WERI-Rb-1 (cell line): ENCODE measurements at regions not wholly inside any gene's neighbourhood (a gene's known extent, or its start where the extent isn't known, plus 50 kb on each side); places are given as distances from the start of the nearest gene placed in this dataset.

Experiments used
- DNase-seq: peaks from one replicate; pipeline ENCODE4 v3.0.0-alpha.2; 2020
- H3K27ac ChIP-seq: fragments of 250-450 bp; sonication (Bioruptor Pico); 2 replicates; pipeline ENCODE4 v1.5.1; 2020; ENCODE audit warnings: mild to moderate bottlenecking, moderate library complexity
- H3K27me3 ChIP-seq: fragments of 250-450 bp; sonication (Bioruptor Pico); 2 replicates; pipeline ENCODE4 v1.5.1; 2021; ENCODE audit warnings: mild to moderate bottlenecking, low read depth, moderate library complexity; ENCODE audit not compliant: insufficient read depth, severe bottlenecking
- H3K36me3 ChIP-seq: fragments of 250-450 bp; sonication (Bioruptor Pico); 2 replicates; pipeline ENCODE4 v1.5.1; 2020; ENCODE audit warnings: mild to moderate bottlenecking, moderate library complexity
- H3K4me3 ChIP-seq: 2 replicates; pipeline ENCODE4 v1.5.1; 2011; ENCODE audit warnings: low read depth, mild to moderate bottlenecking, control low read depth, low read length
- H3K9me3 ChIP-seq: fragments of 250-450 bp; sonication (Bioruptor Pico); 2 replicates; pipeline ENCODE4 v1.5.1; 2021; ENCODE audit warnings: mild to moderate bottlenecking, moderate library complexity; ENCODE audit not compliant: severe bottlenecking
- CTCF ChIP-seq: IDR thresholded peaks from 2 replicates; pipeline ENCODE4 v1.5.1; 2011; ENCODE audit warnings: low read depth, mild to moderate bottlenecking, control low read depth, inconsistent platforms, low read length

- Histone ChIP-seq H3K27me3 (no peaks in the 10 kb centered on the region), H3K9me3 (no peaks in the 10 kb centered on the region), H3K4me3 (no peak overlapping the region), H3K27ac (no peak overlapping the region), H3K36me3 (no peaks in the 10 kb centered on the region)
- DNase-seq: no peak
- TF ChIP-seq CTCF: no peak
Observed at GRCh38 chr4:135274416-135274815, 1072.8 kb upstream of the PABPC4L start.

GRCh38 chr4:135269125-135269890 lies 1067.7 kb upstream of the PABPC4L start:
- Histone ChIP-seq H3K9me3 (no peaks in the 10 kb centered on the region), H3K27me3 (no peaks in the 10 kb centered on the region), H3K36me3 (no peaks in the 10 kb centered on the region), H3K27ac (no peak overlapping the region), H3K4me3 (no peak overlapping the region)
- no peak for TF ChIP-seq CTCF
- DNase-seq: no peak

GRCh38 chr4:135268369-135268768 lies 1066.8 kb upstream of the PABPC4L start:
- no peak for TF ChIP-seq CTCF
- H3K36me3 ChIP-seq: no peaks in the 10 kb centered on the region
- DNase-seq: no peak
- H3K27me3 ChIP-seq: no peaks in the 10 kb centered on the region
- no peaks in the 10 kb centered on the region for H3K9me3 ChIP-seq
- H3K4me3 ChIP-seq: no peak overlapping the region
- H3K27ac ChIP-seq: no peak overlapping the region

GRCh38 chr4:135267148-135267865 lies 1065.7 kb upstream of the PABPC4L start:
- Histone ChIP-seq H3K4me3 (peak overlapping the region; percentile 1; the same call in 1 of the 2 replicates), H3K27ac (peak overlapping the region; percentile 48), H3K36me3 (no peaks in the 10 kb centered on the region), H3K27me3 (no peaks in the 10 kb centered on the region), H3K9me3 (no peaks in the 10 kb centered on the region)
- DNase-seq: peak; percentile 78
- no peak for TF ChIP-seq CTCF

- Histone ChIP-seq H3K27me3 (no peaks in the 10 kb centered on the region), H3K27ac (no peak overlapping the region)
- no peak for DNase-seq
Observed at GRCh38 chr4:135256111-135256510, 1054.5 kb upstream of the PABPC4L start.

More at GRCh38 chr4:135256111-135256510, 1054.5 kb upstream of the PABPC4L start:
- no peaks in the 10 kb centered on the region for H3K9me3 ChIP-seq
- no peak for TF ChIP-seq CTCF
- no peak overlapping the region for H3K4me3 ChIP-seq
- H3K36me3 ChIP-seq: no peaks in the 10 kb centered on the region
